IMR-90 (cell line): ENCODE measurements at regions not wholly inside any gene's neighbourhood (a gene's known extent, or its start where the extent isn't known, plus 50 kb on each side); places are given as distances from the start of the nearest gene placed in this dataset.

Experiments
- ATAC-seq: fragments of 200-7000 bp; cut with Tn5 transposase; 2 replicates; pipeline ENCODE4 v1.9.1; 2020; ENCODE audit warnings: low read depth, mild to moderate bottlenecking, moderate library complexity
- BruUV-seq: library from RNA; stranded (reverse); fragments of 400-500 nt; replicated peaks from 2 replicates; lab custom pipeline; 2021; lab: Mats Ljungman, UMichigan
- CTCF ChIA-PET: fragments of 300-600 bp; formaldehyde crosslinking; extraction: SDS; loops from one replicate; lab custom pipeline; 2021; ENCODE audit warnings: antibody characterized with exemption; lab: Yijun Ruan, JAX
- POLR2A ChIA-PET: fragments of 300-600 bp; sonication (Branson Sonifier 250); formaldehyde crosslinking; loops from one replicate; lab custom pipeline; 2022; ENCODE audit warnings: antibody characterized with exemption; ENCODE audit not compliant: unreplicated experiment; lab: Charles Lee
- DNase-seq: peaks from one replicate; pipeline ENCODE4 v3.0.0; 2013
- H2AFZ ChIP-seq: replicated peaks from 2 replicates; pipeline ENCODE3; 2013; ENCODE audit warnings: low read length, mild to moderate bottlenecking; ENCODE audit not compliant: poor library complexity
- H2AK5ac ChIP-seq: 2 replicates; pipeline ENCODE4 v1.6.1; 2013; ENCODE audit warnings: low read depth, low read length, inconsistent platforms
- H2AK9ac ChIP-seq: replicated peaks from 2 replicates; pipeline ENCODE3; 2013; ENCODE audit warnings: mild to moderate bottlenecking, low read depth, low read length, moderate library complexity; ENCODE audit not compliant: poor library complexity
- H2BK120ac ChIP-seq: 2 replicates; pipeline ENCODE4 v1.6.1; 2013; ENCODE audit warnings: low read depth, low read length, inconsistent platforms
- H2BK15ac ChIP-seq: 3 replicates; pipeline ENCODE4 v1.6.1; 2013; ENCODE audit warnings: low read depth, low read length, inconsistent platforms
- H2BK20ac ChIP-seq: 2 replicates; pipeline ENCODE4 v1.6.1; 2013; ENCODE audit warnings: low read depth, mild to moderate bottlenecking, inconsistent platforms, low read length, moderate library complexity
- H2BK5ac ChIP-seq: 2 replicates; pipeline ENCODE4 v1.6.1; 2013; ENCODE audit warnings: mild to moderate bottlenecking, low read depth, low read length, inconsistent platforms; ENCODE audit not compliant: poor library complexity, severe bottlenecking
- H3K14ac ChIP-seq: replicated peaks from 2 replicates; pipeline ENCODE4 v1.6.1; 2013; ENCODE audit warnings: low read depth, low read length, inconsistent platforms
- H3K18ac ChIP-seq: 2 replicates; pipeline ENCODE4 v1.6.1; 2013; ENCODE audit warnings: low read depth, low read length, control low read depth
- H3K23ac ChIP-seq: 2 replicates; pipeline ENCODE4 v1.6.1; 2013; ENCODE audit warnings: low read depth, low read length, inconsistent platforms
- H3K27ac ChIP-seq: 2 replicates; pipeline ENCODE4 v1.5.1; 2013; ENCODE audit warnings: mild to moderate bottlenecking, control low read depth, low read length; ENCODE audit not compliant: insufficient read depth
- H3K27me3 ChIP-seq: 2 replicates; pipeline ENCODE4 v1.6.1; 2013; ENCODE audit warnings: low read length; ENCODE audit not compliant: control insufficient read depth, insufficient read depth
- H3K36me3 ChIP-seq: 2 replicates; pipeline ENCODE4 v1.6.1; 2013; ENCODE audit warnings: low read length, mixed read lengths; ENCODE audit not compliant: control insufficient read depth, insufficient read depth
- H3K4ac ChIP-seq: 2 replicates; pipeline ENCODE4 v1.6.1; 2013; ENCODE audit warnings: low read depth, low read length, inconsistent platforms
- H3K4me1 ChIP-seq: 2 replicates; pipeline ENCODE4 v1.6.1; 2013; ENCODE audit warnings: low read length, mixed read lengths; ENCODE audit not compliant: control insufficient read depth, insufficient read depth
- H3K4me2 ChIP-seq: 2 replicates; pipeline ENCODE4 v1.6.1; 2013; ENCODE audit warnings: low read depth, mild to moderate bottlenecking, control low read depth, low read length, moderate library complexity
- H3K4me3 ChIP-seq: 2 replicates; pipeline ENCODE4 v1.5.1; 2013; ENCODE audit warnings: low read depth, mild to moderate bottlenecking, control low read depth, low read length, moderate library complexity; ENCODE audit not compliant: insufficient read depth
- H3K56ac ChIP-seq: 2 replicates; pipeline ENCODE4 v1.6.1; 2013; ENCODE audit warnings: low read length, inconsistent platforms; ENCODE audit not compliant: insufficient read depth; ENCODE audit errors: extremely low read depth
- H3K79me1 ChIP-seq, 2 experiments: 2 replicates each; pipeline ENCODE4 v1.6.1; 2013; ENCODE audit warnings: low read length in 2 of 2, inconsistent platforms in 1 of 2, low read depth in 1 of 2
- H3K9ac ChIP-seq: 2 replicates; pipeline ENCODE4 v1.6.1; 2013; ENCODE audit warnings: low read depth, low read length, control low read depth
- H3K9me1 ChIP-seq: 2 replicates; pipeline ENCODE4 v1.6.1; 2013; ENCODE audit warnings: low read length, inconsistent platforms; ENCODE audit not compliant: insufficient read depth
- H3K9me3 ChIP-seq: 2 replicates; pipeline ENCODE4 v1.6.1; 2013; ENCODE audit warnings: low read length; ENCODE audit not compliant: control insufficient read depth, insufficient read depth
- H4K20me1 ChIP-seq: 2 replicates; pipeline ENCODE4 v1.6.1; 2013; ENCODE audit warnings: low read length, inconsistent platforms; ENCODE audit not compliant: insufficient read depth
- H4K5ac ChIP-seq: 2 replicates; pipeline ENCODE4 v1.6.1; 2013; ENCODE audit warnings: mild to moderate bottlenecking, low read depth, low read length, control low read depth
- H4K8ac ChIP-seq, 2 experiments: 2 replicates each; pipeline ENCODE4 v1.6.1; 2013; ENCODE audit warnings: low read depth in 2 of 2, low read length in 2 of 2, control low read depth in 1 of 2, inconsistent platforms in 1 of 2
- H4K91ac ChIP-seq: 2 replicates; pipeline ENCODE4 v1.6.1; 2013; ENCODE audit warnings: low read depth, low read length, inconsistent platforms; ENCODE audit not compliant: insufficient read depth
- BHLHE40 ChIP-seq: fragments of 150-350 bp; IDR thresholded peaks from 2 replicates; pipeline ENCODE4 v1.6.1; 2016; ENCODE audit warnings: mild to moderate bottlenecking, low read depth, low read length
- CEBPB ChIP-seq: IDR thresholded peaks from 2 replicates; pipeline ENCODE4 v1.6.1; 2012; ENCODE audit warnings: low read depth, low read length, improper control_type of control experiment
- CTCF ChIP-seq: conservative IDR thresholded peaks from 2 replicates; pipeline ENCODE4 v1.5.1; 2012; ENCODE audit warnings: mild to moderate bottlenecking, low read depth, low read length, improper control_type of control experiment
- ELK1 ChIP-seq: fragments of 150-350 bp; IDR thresholded peaks from 2 replicates; pipeline ENCODE4 v1.6.1; 2016; ENCODE audit warnings: low read depth, mild to moderate bottlenecking, low read length, moderate library complexity, borderline replicate concordance
- MAFK ChIP-seq: IDR thresholded peaks from 2 replicates; pipeline ENCODE4 v1.6.1; 2012; ENCODE audit warnings: low read depth, low read length, improper control_type of control experiment
- MAZ ChIP-seq: IDR thresholded peaks from 2 replicates; pipeline ENCODE4 v1.6.1; 2012; ENCODE audit warnings: low read depth, mild to moderate bottlenecking, low read length, improper control_type of control experiment, moderate library complexity, borderline replicate concordance
- MXI1 ChIP-seq: IDR thresholded peaks from 2 replicates; pipeline ENCODE4 v1.6.1; 2012; ENCODE audit warnings: low read depth, mild to moderate bottlenecking, low read length, moderate library complexity, borderline replicate concordance
- NFE2L2 ChIP-seq: fragments of 150-350 bp; IDR thresholded peaks from 2 replicates; pipeline ENCODE4 v1.6.1; 2016; ENCODE audit warnings: low read depth, mild to moderate bottlenecking, low read length
- POLR2A ChIP-seq: IDR thresholded peaks from 2 replicates; pipeline ENCODE4 v1.6.1; 2012; ENCODE audit warnings: mild to moderate bottlenecking, low read depth, low read length
- RFX5 ChIP-seq: IDR thresholded peaks from 2 replicates; pipeline ENCODE4 v1.8.0; 2012; ENCODE audit warnings: low read depth, mild to moderate bottlenecking, low read length, moderate library complexity
- WGBS, 2 experiments: methylation state at CpG; one replicate each; pipeline versions ENCODE4 v1.1.5 to v1.1.7; 2013; ENCODE audit warnings: missing lambda C conversion rate in 2 of 2; ENCODE audit not compliant: insufficient read length in 1 of 2; ENCODE audit errors: extremely low coverage in 2 of 2; 5-methylcytosine and 5-hydroxymethylcytosine counted together
- dilution Hi-C: fragments of 300-500 bp; cut with HindIII; formaldehyde crosslinking; loops from one replicate; pipeline ENCODE4 v1.14.3; 2018; ENCODE audit warnings: low sequenced_read_pairs; ENCODE audit not compliant: unreplicated experiment
- in situ Hi-C: fragments of 300-500 bp; cut with MboI; formaldehyde crosslinking; loops from 3 replicates; pipeline ENCODE4 v1.14.3; 2019; ENCODE audit warnings: low sequenced_read_pairs, inconsistent platforms, mixed read lengths
- intact Hi-C: fragments of 100-400 bp; cut with micrococcal nuclease; formaldehyde crosslinking; loops from 2 replicates; pipeline ENCODE4 v1.10.0; 2022

GRCh38 chr20:5670874-5671273 lies 60.1 kb upstream of the GPCPD1 start:
- ChIA-PET CTCF (no interaction called here), POLR2A (no interaction called here)
- ATAC-seq (no peak), DNase-seq (no peak)
- H3K36me3 ChIP-seq = no peaks in the 10 kb centered on the region
- no peak overlapping the region for H2AFZ ChIP-seq
- no peak overlapping the region for H2BK20ac ChIP-seq
- no peak overlapping the region for H3K14ac ChIP-seq
- no peak overlapping the region for H2AK9ac ChIP-seq
- H3K9me1 ChIP-seq = no peaks in the 10 kb centered on the region
- no peak overlapping the region for H3K56ac ChIP-seq
- H2BK15ac ChIP-seq = no peak overlapping the region
- no peak overlapping the region for H2BK5ac ChIP-seq
- dilution Hi-C loops = no loop called here
- in situ Hi-C loops = no loop called here
- no peaks in the 10 kb centered on the region for H3K79me1 ChIP-seq
- H3K4me3 ChIP-seq = no peak overlapping the region
- H3K27ac ChIP-seq = no peak overlapping the region
- intact Hi-C loops = no loop called here
- H4K20me1 ChIP-seq = no peaks in the 10 kb centered on the region
- no TSS peak for BruUV-seq
- H2BK120ac ChIP-seq = no peak overlapping the region
- no peak overlapping the region for H3K23ac ChIP-seq
- H4K8ac ChIP-seq = no peak overlapping the region
- peak overlapping the region; percentile 44; the same call in 1 of the 2 replicates for H2AK5ac ChIP-seq
- H4K5ac ChIP-seq = no peak overlapping the region
- no peaks in the 10 kb centered on the region for H3K9me3 ChIP-seq
- TF ChIP-seq NFE2L2 = no peak
- TF ChIP-seq BHLHE40 = no peak
- TF ChIP-seq MAFK = no peak
- no peak for TF ChIP-seq POLR2A
- TF ChIP-seq MAZ = no peak
- no peak for TF ChIP-seq RFX5
- TF ChIP-seq ELK1 = no peak
- no peak for TF ChIP-seq CEBPB
- TF ChIP-seq MXI1 = no peak
- no peak for TF ChIP-seq CTCF
- H3K4me2 ChIP-seq = no peak overlapping the region
- peaks cover 4% of the 10 kb centered on the region; the same call in 1 of the 2 replicates for H3K27me3 ChIP-seq
- H3K4ac ChIP-seq = no peak overlapping the region
- peaks cover 2% of the 10 kb centered on the region for H3K4me1 ChIP-seq
- 100% methylated on average over 1 of the region's 2 CpGs; no CpG with 5 or more reads in 1 of the 2 experiments for WGBS, 2 experiments
- H3K9ac ChIP-seq = no peak overlapping the region
- H3K18ac ChIP-seq = no peak overlapping the region
- H4K91ac ChIP-seq = no peak overlapping the region
